ENCODE measurements at regions not wholly inside any gene's neighbourhood (a gene's known extent, or its start where the extent isn't known, plus 50 kb on each side); places are given as distances from the start of the nearest gene placed in this dataset.

GRCh38 chr17:34442387-34443111 is 79.5 kb upstream of the CCL1 start:
- no peak for TF ChIP-seq CTCF (IDR thresholded peaks at IDR 0.05)
- no peak for DNase-seq (ENCODE audit: low spot score)
- ATAC-seq (ENCODE audit: low FRiP score) = no peak

- no peak for TF ChIP-seq CTCF (IDR thresholded peaks at IDR 0.05)
- ATAC-seq (ENCODE audit: low FRiP score) (no peak), DNase-seq (ENCODE audit: low spot score) (no peak)
These were observed 74.2 kb upstream of the CCL1 start for GRCh38 chr17:34437188-34437587.

GRCh38 chr17:34436607-34437006 is 73.6 kb upstream of the CCL1 start:
- no peak for TF ChIP-seq CTCF (IDR thresholded peaks at IDR 0.05)
- DNase-seq (ENCODE audit: low spot score) (no peak), ATAC-seq (ENCODE audit: low FRiP score) (no peak)

GRCh38 chr17:34435182-34435928 is 72.3 kb upstream of the CCL1 start:
- DNase-seq (ENCODE audit: low spot score) = no peak
- ATAC-seq (ENCODE audit: low FRiP score) = no peak
- no peak for TF ChIP-seq CTCF (IDR thresholded peaks at IDR 0.05)

GRCh38 chr17:34434052-34434451 is 71.0 kb upstream of the CCL1 start:
- ATAC-seq (ENCODE audit: low FRiP score) (no peak), DNase-seq (ENCODE audit: low spot score) (no peak)
- no peak for TF ChIP-seq CTCF (IDR thresholded peaks at IDR 0.05)

- DNase-seq (ENCODE audit: low spot score) = no peak
- ATAC-seq (ENCODE audit: low FRiP score) = no peak
- TF ChIP-seq CTCF (IDR thresholded peaks at IDR 0.05) = no peak
These were observed 61.9 kb upstream of the CCL1 start for GRCh38 chr17:34424814-34425491.
